ENCODE measurements at regions not wholly inside any gene's neighbourhood (a gene's known extent, or its start where the extent isn't known, plus 50 kb on each side); places are given as distances from the start of the nearest gene placed in this dataset.

DNA sequence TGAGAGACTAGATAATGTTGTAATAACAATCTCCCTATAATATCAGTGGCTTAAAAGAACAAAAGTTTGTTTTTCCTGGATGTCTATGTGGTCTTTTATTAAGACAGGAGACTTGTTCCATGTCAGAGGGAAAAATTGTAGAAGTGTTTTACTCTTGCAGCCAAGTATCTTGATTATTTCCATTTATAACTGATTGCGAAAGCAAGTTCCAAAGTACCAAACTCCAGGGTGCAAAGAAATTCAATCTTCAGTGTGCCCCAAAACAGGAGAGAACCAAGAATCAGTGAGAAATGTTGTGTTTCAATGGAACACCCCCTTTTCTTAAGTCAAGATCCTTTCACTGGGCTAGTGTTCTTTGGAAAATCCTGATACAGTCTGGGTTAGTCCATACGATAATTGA lies 624.4 kb upstream of the BCHE start:
- TF ChIP-seq, protein P1, sequence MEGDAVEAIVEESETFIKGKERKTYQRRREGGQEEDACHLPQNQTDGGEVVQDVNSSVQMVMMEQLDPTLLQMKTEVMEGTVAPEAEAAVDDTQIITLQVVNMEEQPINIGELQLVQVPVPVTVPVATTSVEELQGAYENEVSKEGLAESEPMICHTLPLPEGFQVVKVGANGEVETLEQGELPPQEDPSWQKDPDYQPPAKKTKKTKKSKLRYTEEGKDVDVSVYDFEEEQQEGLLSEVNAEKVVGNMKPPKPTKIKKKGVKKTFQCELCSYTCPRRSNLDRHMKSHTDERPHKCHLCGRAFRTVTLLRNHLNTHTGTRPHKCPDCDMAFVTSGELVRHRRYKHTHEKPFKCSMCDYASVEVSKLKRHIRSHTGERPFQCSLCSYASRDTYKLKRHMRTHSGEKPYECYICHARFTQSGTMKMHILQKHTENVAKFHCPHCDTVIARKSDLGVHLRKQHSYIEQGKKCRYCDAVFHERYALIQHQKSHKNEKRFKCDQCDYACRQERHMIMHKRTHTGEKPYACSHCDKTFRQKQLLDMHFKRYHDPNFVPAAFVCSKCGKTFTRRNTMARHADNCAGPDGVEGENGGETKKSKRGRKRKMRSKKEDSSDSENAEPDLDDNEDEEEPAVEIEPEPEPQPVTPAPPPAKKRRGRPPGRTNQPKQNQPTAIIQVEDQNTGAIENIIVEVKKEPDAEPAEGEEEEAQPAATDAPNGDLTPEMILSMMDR (IDR thresholded peaks at IDR 0.05): no peak
- TF ChIP-seq SIN3A (IDR thresholded peaks at IDR 0.05; ENCODE audit: borderline replicate concordance, insufficient read depth, low read depth, low read length) (no peak), POLR2AphosphoS5 (IDR thresholded peaks at IDR 0.05; ENCODE audit: low read depth, low read length) (no peak), TCF7L2 (IDR thresholded peaks at IDR 0.05; ENCODE audit: low read depth, low read length) (no peak)
- TF ChIP-seq, protein P2, sequence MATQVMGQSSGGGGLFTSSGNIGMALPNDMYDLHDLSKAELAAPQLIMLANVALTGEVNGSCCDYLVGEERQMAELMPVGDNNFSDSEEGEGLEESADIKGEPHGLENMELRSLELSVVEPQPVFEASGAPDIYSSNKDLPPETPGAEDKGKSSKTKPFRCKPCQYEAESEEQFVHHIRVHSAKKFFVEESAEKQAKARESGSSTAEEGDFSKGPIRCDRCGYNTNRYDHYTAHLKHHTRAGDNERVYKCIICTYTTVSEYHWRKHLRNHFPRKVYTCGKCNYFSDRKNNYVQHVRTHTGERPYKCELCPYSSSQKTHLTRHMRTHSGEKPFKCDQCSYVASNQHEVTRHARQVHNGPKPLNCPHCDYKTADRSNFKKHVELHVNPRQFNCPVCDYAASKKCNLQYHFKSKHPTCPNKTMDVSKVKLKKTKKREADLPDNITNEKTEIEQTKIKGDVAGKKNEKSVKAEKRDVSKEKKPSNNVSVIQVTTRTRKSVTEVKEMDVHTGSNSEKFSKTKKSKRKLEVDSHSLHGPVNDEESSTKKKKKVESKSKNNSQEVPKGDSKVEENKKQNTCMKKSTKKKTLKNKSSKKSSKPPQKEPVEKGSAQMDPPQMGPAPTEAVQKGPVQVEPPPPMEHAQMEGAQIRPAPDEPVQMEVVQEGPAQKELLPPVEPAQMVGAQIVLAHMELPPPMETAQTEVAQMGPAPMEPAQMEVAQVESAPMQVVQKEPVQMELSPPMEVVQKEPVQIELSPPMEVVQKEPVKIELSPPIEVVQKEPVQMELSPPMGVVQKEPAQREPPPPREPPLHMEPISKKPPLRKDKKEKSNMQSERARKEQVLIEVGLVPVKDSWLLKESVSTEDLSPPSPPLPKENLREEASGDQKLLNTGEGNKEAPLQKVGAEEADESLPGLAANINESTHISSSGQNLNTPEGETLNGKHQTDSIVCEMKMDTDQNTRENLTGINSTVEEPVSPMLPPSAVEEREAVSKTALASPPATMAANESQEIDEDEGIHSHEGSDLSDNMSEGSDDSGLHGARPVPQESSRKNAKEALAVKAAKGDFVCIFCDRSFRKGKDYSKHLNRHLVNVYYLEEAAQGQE (IDR thresholded peaks at IDR 0.05; ENCODE audit: insufficient read depth in 1 of 2, low read depth in 2 of 2, low read length in 1 of 2): no peak
